ENCODE measurements at regions not wholly inside any gene's neighbourhood (a gene's known extent, or its start where the extent isn't known, plus 50 kb on each side); places are given as distances from the start of the nearest gene placed in this dataset.

DNA sequence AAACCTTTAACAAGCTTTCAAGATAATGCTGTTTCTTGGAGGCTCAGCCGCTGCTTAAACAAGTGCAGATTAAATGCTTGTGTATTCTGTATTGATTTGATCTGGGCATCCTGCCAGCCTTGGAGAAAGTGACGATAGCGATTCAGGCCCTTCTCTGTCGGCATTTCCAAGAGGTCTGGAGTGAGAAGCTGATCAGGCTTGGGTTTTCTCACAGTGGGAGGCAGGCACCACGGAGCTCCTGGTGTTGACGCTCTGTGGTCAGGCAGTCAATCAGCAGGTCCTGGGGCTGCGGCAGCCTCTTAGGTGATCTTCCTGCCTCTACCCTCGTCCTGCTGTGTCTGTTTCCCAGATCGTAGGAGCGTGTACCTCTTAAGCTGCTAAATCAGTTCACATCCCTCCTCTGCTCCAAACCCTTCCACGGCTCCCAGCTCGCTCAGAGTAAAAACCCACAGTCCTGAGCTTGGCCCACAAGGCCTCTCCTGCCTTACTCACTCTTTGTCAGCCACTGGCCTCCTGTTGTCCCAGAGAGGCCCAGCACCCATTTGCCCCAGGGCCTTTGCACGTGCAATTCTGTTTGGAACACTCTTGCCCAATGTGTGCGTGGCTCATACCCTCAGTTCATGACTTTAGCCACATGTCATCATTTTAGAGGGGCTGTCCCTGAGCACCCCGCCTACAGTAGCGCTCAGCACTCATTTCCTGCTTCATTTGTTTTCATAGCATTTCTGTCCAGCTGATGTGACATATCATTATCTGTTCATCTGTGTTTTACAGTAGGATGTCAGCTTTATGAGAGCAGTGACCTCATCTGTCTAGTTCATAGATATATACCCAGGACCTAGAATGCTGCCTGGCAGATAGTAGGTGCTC lies 155.4 kb downstream of the AACS start:
- intact Hi-C loops (cut with DNase I) = no loop called here
- DNase-seq (ENCODE audit: missing footprints) (no peak), ATAC-seq (no peak)

DNA sequence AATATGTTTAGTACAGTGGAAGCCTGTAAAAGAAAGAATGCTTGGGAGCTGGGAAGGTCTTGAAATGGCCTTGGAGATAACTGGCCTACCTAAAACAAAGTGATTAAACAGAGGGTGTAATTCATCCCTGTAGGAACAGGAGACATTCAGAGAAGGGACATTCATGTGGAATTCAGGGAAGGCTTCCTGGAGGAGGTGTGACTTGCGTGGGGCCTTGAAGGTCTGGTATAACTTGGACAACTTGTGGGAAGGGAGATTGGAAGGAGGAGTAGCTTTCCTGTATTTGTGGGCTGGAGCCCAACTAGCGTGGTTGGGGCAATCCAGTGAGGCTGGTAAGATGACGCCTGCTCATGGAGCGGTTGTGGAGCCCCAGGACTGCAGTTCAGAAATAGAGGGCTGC lies 156.4 kb downstream of the AACS start:
- ATAC-seq (no peak), DNase-seq (ENCODE audit: missing footprints) (no peak)
- intact Hi-C loops (cut with DNase I) = no loop called here

- intact Hi-C loops (cut with DNase I) = no loop called here
- no peak for DNase-seq (ENCODE audit: missing footprints)
- ATAC-seq = no peak
These were observed 157.6 kb downstream of the AACS start for GRCh38 chr12:125222876-125223275.

- ATAC-seq (no peak), DNase-seq (ENCODE audit: missing footprints) (no peak)
- intact Hi-C loops (cut with DNase I) = no loop called here
These were observed 160.4 kb downstream of the AACS start for GRCh38 chr12:125225641-125226040.

DNA sequence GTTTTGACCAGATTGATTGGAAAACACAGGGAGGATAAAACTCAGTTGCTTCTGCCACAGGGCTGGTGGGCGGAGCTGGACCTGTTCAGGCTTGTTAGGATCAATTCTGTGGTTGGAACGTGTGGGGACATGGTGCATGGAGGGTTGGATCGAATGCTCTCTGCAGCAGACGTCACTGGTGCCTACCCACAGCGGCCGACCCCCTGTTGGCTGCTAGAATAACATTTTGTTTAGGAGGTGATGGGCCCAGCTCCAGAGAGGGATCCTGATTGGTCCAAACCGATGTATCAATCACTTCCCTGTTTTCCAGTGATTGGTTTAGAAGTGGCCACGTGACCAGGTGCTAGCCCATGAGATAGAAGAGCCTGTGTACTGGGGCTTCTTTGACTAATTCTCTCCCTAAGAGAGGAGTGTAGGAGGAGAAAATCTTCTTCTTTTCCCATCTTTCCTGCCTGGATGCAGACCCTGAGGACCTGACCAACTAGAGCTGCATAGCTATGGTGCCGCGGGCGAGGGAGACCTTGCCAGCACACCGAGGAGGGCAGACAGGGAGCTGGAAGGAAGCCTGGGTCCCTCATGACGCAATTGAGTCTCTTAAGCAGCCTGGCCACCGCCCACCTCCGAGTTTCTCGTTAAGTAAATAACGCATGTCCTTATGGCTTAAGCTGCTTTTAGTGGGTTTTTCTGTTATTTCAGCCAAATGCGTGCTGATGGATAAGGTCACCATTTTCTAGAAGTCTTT lies 163.5 kb downstream of the AACS start:
- no peak for DNase-seq (ENCODE audit: missing footprints)
- no peak for ATAC-seq
- intact Hi-C loops (cut with DNase I) = no loop called here

DNA sequence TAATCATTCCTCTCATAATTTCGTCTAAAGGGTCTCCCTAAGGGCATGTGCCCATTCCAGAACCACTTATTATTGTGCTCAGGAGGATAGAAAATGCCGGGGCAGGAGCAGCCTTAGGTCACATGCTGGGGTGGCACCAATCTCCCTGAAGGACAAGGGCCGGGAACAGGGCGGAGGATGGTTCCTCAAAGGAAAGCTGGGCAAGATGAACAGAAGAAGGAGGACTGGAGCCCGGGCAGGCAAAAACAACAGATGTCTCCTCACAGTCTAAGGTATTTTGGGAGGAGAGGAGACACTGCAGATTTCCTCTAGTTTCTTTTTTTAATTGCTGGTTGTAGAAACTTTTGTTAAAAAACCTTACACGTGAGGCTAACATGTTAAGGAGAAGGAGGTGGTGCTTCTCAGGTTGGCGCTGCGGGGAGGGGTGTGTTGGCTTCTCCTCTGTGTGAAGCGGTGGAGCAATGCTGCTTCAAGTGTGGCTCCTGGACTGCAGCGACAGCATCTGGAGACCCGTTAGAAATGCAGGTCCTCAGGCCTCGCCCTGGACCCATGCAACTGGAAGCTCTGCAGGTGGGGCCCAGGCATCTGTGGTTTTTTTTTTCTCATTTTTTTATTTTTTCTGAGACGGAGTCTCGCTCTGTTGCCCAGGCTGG lies 164.8 kb downstream of the AACS start:
- intact Hi-C loops (cut with DNase I) = no loop called here
- no peak for DNase-seq (ENCODE audit: missing footprints)
- no peak for ATAC-seq

DNA sequence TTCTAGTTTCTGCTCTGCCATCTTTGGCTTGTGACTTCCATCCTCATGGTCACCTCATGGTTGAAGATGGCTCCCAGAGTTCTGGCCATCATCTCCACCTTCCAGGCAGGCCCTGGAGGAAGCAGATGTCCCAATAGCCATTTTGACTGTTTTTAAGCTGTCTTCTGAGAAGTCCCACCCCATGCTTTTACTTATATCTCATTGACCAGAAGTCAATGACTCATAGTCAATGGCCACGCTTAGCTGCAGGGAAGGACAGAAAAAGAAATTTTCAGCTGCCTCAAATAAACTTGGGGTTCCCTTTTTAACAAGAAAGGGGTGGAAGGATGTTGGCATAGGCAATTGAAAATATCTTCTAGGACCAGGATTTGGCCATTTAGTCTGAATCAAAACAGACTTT lies 168.1 kb downstream of the AACS start:
- intact Hi-C loops (cut with DNase I) = no loop called here
- ATAC-seq = no peak
- DNase-seq (ENCODE audit: missing footprints) = no peak

DNA sequence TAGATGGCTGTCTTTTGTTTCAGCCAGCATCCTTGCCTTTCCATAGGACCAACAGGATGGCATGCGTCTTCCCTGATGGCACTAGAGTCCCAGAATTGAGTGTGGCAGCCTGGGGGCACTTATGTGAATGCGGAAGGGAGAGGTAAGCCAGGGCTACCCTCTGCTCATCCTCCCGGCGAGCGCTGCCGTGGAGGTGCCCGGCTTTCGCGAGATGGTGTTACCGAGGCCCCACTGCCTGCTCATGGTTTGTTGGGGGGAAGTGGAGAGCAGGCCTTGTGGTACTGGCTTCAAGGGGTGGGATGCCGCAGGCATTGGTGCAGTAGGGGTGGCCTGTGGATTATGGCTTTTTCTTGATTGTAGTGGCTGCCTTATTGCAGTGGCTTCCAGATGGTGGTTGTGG lies 174.3 kb downstream of the AACS start:
- intact Hi-C loops (cut with DNase I) = no loop called here
- DNase-seq (ENCODE audit: missing footprints) = no peak
- ATAC-seq = no peak

GRCh38 chr12:125240717-125241116 lies 175.5 kb downstream of the AACS start:
- no peak for DNase-seq (ENCODE audit: missing footprints)
- intact Hi-C loops (cut with DNase I) = no loop called here
- no peak for ATAC-seq

DNA sequence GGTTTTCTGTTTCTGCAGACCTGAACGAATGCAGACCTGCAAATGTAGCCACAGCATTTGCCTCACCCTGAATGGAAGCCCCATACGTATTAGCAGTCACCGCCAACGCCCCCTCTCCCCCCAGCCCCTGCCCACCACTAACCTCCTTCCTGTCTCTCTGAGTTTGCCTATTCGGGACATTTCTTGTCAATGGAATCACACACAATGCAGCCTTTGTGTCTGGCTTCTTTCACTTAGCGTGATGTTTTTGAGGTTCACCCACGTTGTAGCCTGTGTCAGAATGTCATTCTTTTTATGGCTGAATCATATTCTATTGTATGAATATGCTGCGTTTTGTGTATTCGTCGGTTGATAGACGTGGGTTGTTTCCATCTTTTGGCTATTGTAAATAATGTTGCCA lies 178.6 kb downstream of the AACS start:
- DNase-seq (ENCODE audit: missing footprints) (no peak), ATAC-seq (no peak)
- intact Hi-C loops (cut with DNase I) = no loop called here

GRCh38 chr12:125244338-125244737 lies 179.1 kb downstream of the AACS start:
- DNase-seq (ENCODE audit: missing footprints) (no peak), ATAC-seq (no peak)
- intact Hi-C loops (cut with DNase I) = no loop called here

DNA sequence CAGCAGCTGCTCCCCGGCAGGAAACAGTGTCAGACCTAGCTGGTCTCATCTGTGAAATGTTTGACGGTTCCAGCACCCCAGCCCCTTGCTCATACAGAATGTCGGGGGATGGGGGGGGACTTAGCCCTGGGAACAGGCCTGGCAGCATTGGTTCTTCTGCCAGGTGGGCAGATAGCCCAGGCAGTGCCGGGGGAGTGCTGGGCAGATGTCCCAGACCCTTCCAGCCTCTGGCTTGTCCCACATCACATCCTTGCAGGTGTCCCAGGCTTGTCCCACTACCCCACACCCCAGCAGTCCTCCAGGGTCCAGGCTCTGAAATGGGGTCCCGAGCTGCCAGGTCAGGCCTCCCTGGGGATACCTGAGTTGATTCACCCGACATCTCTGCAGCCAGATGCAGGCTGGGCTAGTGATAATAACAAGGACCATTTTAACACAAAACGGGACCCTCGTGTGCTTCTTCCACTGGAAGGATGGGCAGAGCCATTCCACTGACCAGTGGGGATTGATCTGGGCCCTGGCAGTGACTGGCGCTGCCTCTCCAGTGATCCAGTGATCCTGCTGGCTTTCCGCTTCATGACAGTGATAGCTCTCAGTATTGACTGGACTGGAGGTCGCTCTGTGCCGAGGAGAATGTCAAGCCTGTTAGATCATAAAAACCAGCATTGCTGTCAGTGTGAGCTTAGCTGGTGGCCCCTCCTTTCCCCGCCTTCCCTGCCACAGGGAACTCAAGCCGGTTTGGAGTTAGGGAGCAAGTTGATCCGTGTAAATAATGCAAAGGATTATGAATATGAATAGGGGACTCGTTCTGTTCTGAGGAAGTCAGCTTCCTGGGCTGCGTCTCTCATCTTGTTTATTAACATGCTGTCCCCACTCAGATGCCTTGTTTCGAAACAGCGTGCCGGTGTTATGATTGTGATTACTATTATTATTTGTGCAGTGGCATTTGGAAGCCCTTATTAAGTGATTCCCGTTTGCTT lies 180.6 kb downstream of the AACS start:
- no peak for DNase-seq (ENCODE audit: missing footprints)
- intact Hi-C loops (cut with DNase I) = no loop called here
- peak; percentile 28 for ATAC-seq

DNA sequence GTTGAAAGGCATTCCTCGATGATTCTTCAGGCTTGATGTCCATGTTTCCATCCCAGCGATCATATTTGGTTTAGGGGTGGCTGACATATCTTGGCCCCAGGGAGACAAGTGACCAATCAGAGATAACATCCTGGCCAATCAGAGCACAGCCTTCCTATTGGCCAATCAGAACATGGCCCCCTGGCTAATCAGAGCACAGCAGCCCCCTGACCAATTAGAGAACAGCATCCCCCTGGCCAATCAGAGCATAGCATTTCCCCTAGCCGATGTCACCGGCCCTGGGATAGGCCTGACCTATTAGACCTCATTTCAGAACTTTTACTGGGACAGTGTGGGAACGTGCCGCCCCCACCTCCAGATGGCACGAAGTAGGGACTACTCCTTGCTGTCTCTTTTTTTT lies 182.2 kb downstream of the AACS start:
- DNase-seq (ENCODE audit: missing footprints) = no peak
- intact Hi-C loops (cut with DNase I) = no loop called here

DNA sequence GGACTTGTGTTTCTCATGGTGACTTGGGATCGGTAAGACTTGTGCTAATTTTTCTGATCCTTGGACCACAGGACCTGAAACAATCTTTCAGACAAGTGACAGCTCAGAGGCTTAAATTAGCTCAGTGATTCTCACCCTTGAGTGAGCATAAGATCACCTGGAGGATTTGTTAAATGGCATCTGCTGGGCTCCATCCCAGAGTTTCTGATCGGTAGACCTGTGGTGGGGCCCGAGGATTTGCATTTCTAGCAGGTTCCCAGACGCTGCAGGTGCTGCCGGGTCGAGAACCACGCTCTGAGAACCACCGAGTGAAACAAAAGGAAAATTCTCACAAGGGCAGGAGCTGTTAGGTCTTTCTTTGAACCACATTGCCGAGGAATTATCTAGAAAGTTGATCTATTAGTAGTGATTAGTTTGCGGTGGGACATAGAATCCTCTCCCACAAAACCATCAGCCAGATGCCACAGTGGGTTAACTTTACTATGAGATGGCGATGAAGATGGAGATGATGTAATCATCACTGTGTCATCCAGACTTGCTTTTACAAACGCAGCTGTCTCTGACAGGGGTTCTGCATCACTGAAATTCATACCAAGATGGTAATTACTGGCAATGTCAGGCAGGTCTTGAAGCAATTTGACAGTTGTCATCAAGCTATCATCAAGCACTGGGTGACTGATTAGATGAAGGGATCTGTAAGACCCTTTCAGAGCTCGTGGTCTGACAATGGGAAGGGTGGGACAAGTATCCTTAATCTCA lies 184.0 kb downstream of the AACS start:
- DNase-seq (ENCODE audit: missing footprints) (no peak), ATAC-seq (no peak)
- intact Hi-C loops (cut with DNase I) = no loop called here

More for the DNA sequence above, 182.2 kb downstream of the AACS start:
- no peak for ATAC-seq

DNA sequence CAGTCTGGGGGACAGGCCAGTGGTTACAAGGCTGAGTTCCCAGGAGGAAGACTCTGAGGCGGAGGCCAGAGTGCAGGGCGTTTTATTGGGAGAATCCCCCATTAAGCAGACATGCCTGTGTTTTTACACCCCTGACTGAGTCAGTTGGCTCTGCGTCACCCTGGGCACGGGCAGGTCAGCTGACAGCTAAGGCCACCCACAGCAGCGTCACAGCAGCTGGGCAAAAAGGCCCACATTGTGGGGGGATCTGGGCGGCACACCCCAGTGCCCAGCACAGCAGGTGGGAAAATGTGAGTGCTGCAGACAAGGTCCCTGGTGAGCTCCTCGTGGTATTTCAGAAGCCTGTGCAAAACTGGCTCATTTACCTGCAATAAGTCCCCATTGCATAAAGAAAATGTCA lies 184.7 kb downstream of the AACS start:
- ATAC-seq (no peak), DNase-seq (ENCODE audit: missing footprints) (no peak)
- intact Hi-C loops (cut with DNase I) = no loop called here

DNA sequence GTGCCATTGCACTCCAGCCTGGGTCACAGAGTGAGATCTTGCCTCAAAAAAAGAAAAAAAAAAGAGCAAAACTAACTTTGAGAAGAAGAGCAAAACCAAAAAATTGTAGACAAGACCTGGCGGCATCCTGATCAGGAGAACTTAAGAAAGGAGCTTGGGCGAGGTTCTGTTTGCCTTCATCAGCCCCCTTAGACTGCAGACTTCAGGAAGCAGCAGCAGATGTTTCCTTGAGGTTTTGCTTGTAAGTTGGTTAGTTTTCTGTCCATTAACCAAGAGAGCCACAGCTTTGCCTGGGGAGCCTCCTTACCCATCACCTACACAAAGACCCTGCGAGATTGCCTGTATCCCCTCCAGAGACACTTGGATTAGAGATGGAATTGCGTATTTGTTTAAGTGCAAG lies 189.0 kb downstream of the AACS start:
- intact Hi-C loops (cut with DNase I) = no loop called here
- ATAC-seq = no peak

DNA sequence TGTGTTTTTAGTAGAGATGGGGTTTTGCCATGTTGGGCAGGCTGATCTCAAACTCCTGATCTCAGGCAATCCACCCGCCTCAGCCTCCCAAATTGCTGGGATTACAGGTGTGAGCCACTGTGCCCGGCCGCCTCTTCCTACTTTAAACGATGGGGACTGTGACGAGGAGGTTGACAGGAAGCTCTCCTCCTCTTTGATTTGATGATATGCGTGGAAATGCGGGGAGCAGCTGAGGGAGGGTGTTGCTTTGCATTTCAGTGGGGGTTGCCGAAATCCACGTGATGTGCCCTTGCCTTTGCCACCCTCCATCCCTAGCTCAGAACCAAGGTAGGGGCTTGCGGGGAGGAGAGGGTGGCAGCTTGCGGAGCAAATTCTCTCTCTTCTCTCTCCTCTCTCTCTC lies 189.6 kb downstream of the AACS start:
- intact Hi-C loops (cut with DNase I) = no loop called here
- ATAC-seq = no peak

More for the DNA sequence above, 189.0 kb downstream of the AACS start:
- DNase-seq (ENCODE audit: missing footprints) = no peak

More for the DNA sequence above, 189.6 kb downstream of the AACS start:
- DNase-seq (ENCODE audit: missing footprints) = no peak
